WTC11 (cell line): ENCODE measurements at regions not wholly inside any gene's neighbourhood (a gene's known extent, or its start where the extent isn't known, plus 50 kb on each side); places are given as distances from the start of the nearest gene placed in this dataset.

Experiments used
- ATAC-seq: fragments of 200-7000 bp; cut with Tn5 transposase; 2 replicates; pipeline ENCODE4 v1.10.0; 2021; ENCODE audit warnings: mild to moderate bottlenecking, moderate library complexity
- CTCF ChIA-PET: fragments of 300-600 bp; sonication (Branson Sonifier 250); formaldehyde crosslinking; loops from one replicate; lab custom pipeline; 2021; ENCODE audit warnings: antibody characterized with exemption; lab: Charles Lee
- POLR2A ChIA-PET: fragments of 350-600 bp; sonication (Branson Sonifier 250); formaldehyde crosslinking; loops from one replicate; lab custom pipeline; 2021; ENCODE audit warnings: antibody characterized with exemption; lab: Charles Lee
- DNase-seq: peaks from one replicate; pipeline ENCODE4 v3.0.0; 2021; ENCODE audit warnings: low spot score
- H3K27ac Mint-ChIP-seq: 2 replicates; pipeline ENCODE4 v1.8.0; 2021; ENCODE audit warnings: mixed read lengths
- H3K27me3 Mint-ChIP-seq: 2 replicates; pipeline ENCODE4 v1.8.0; 2021; ENCODE audit warnings: low read depth, mild to moderate bottlenecking, moderate library complexity, mixed read lengths
- H3K36me3 Mint-ChIP-seq: 2 replicates; pipeline ENCODE4 v1.8.0; 2021; ENCODE audit warnings: mixed read lengths
- H3K4me1 Mint-ChIP-seq: 2 replicates; pipeline ENCODE4 v1.8.0; 2022; ENCODE audit warnings: mixed read lengths
- H3K4me3 Mint-ChIP-seq: 2 replicates; pipeline ENCODE4 v1.8.0; 2021; ENCODE audit warnings: mild to moderate bottlenecking, moderate library complexity, mixed read lengths
- H3K9me3 Mint-ChIP-seq: 2 replicates; pipeline ENCODE4 v1.8.0; 2021; ENCODE audit warnings: mixed read lengths
- ATF1 ChIP-seq: sonication (generic); formaldehyde crosslinking; IDR thresholded peaks from 2 replicates; pipeline ENCODE4 v1.8.1; 2023; ENCODE audit warnings: mild to moderate bottlenecking, moderate library complexity, missing genetic modification reagents
- CREB1 ChIP-seq: sonication (generic); formaldehyde crosslinking; IDR thresholded peaks from 2 replicates; pipeline ENCODE4 v1.8.0; 2023; ENCODE audit warnings: mild to moderate bottlenecking, missing genetic modification reagents
- FOXJ3 ChIP-seq: sonication (generic); formaldehyde crosslinking; IDR thresholded peaks from 2 replicates; pipeline ENCODE4 v1.9.0; 2021; ENCODE audit warnings: missing genetic modification reagents, mild to moderate bottlenecking, borderline replicate concordance
- FOXK1 ChIP-seq: sonication (generic); formaldehyde crosslinking; IDR thresholded peaks from 2 replicates; pipeline ENCODE4 v1.8.0; 2022; ENCODE audit warnings: mild to moderate bottlenecking, moderate library complexity, missing genetic modification reagents
- FOXP1 ChIP-seq: sonication (generic); formaldehyde crosslinking; IDR thresholded peaks from 2 replicates; pipeline ENCODE4 v1.8.0; 2022; ENCODE audit warnings: missing genetic modification reagents, mild to moderate bottlenecking, moderate library complexity, borderline replicate concordance
- GABPB1 ChIP-seq: sonication (generic); formaldehyde crosslinking; IDR thresholded peaks from 2 replicates; pipeline ENCODE4 v1.8.1; 2023; ENCODE audit warnings: mild to moderate bottlenecking, missing genetic modification reagents
- GTF2I ChIP-seq: fragments of 250-450 bp; sonication (Bioruptor Pico); conservative IDR thresholded peaks from 2 replicates; pipeline ENCODE4 v1.4.0; 2021; ENCODE audit warnings: mild to moderate bottlenecking
- JAZF1 ChIP-seq: fragments of 250-450 bp; sonication (Bioruptor Pico); IDR thresholded peaks from 2 replicates; pipeline ENCODE4 v1.9.0; 2021; ENCODE audit warnings: moderate library complexity, mild to moderate bottlenecking, inconsistent platforms
- JUN ChIP-seq: sonication (generic); formaldehyde crosslinking; IDR thresholded peaks from 2 replicates; pipeline ENCODE4 v1.8.0; 2023; ENCODE audit warnings: mild to moderate bottlenecking, missing genetic modification reagents
- MXD4 ChIP-seq: fragments of 250-450 bp; sonication (Bioruptor Pico); IDR thresholded peaks from 2 replicates; pipeline ENCODE4 v1.8.0; 2021; ENCODE audit warnings: mild to moderate bottlenecking, moderate library complexity, borderline replicate concordance
- MYBL2 ChIP-seq: sonication (generic); formaldehyde crosslinking; IDR thresholded peaks from 2 replicates; pipeline ENCODE4 v1.8.1; 2023; ENCODE audit warnings: mild to moderate bottlenecking, moderate library complexity, missing genetic modification reagents
- NR2C2 ChIP-seq: sonication (generic); formaldehyde crosslinking; IDR thresholded peaks from 2 replicates; pipeline ENCODE4 v1.8.0; 2022; ENCODE audit warnings: mild to moderate bottlenecking, missing genetic modification reagents
- RORB ChIP-seq: fragments of 250-450 bp; sonication (Bioruptor Pico); IDR thresholded peaks from 2 replicates; pipeline ENCODE4 v1.9.0; 2021; ENCODE audit warnings: mild to moderate bottlenecking
- SP1 ChIP-seq: sonication (generic); formaldehyde crosslinking; conservative IDR thresholded peaks from 2 replicates; pipeline ENCODE4 v1.8.1; 2022; ENCODE audit warnings: missing genetic modification reagents
- TCF7 ChIP-seq: sonication (generic); formaldehyde crosslinking; IDR thresholded peaks from 2 replicates; pipeline ENCODE4 v1.8.0; 2022; ENCODE audit warnings: mild to moderate bottlenecking, low read depth, missing genetic modification reagents, moderate library complexity
- ZNF416 ChIP-seq: fragments of 250-450 bp; sonication (Bioruptor Pico); IDR thresholded peaks from 2 replicates; pipeline ENCODE4 v1.9.0; 2021; ENCODE audit warnings: mild to moderate bottlenecking, inconsistent platforms
- TF ChIP-seq, protein P1 (sequence below): fragments of 250-450 bp; sonication (Bioruptor Pico); conservative IDR thresholded peaks from 2 replicates; pipeline ENCODE4 v1.9.0; 2021; ENCODE audit warnings: mild to moderate bottlenecking
- TF ChIP-seq, protein P2 (sequence below): sonication (generic); formaldehyde crosslinking; IDR thresholded peaks from 2 replicates; pipeline ENCODE4 v1.8.1; 2023; ENCODE audit warnings: mild to moderate bottlenecking, missing genetic modification reagents
- TF ChIP-seq, protein P3 (sequence below): sonication (generic); formaldehyde crosslinking; IDR thresholded peaks from 2 replicates; pipeline ENCODE4 v1.8.1; 2022; ENCODE audit warnings: missing genetic modification reagents, borderline replicate concordance
- TF ChIP-seq, protein P4 (sequence below): fragments of 250-450 bp; sonication (Bioruptor Pico); IDR thresholded peaks from 2 replicates; pipeline ENCODE4 v1.9.0; 2021; ENCODE audit warnings: mild to moderate bottlenecking
- TF ChIP-seq, protein P5 (sequence below): sonication (generic); formaldehyde crosslinking; IDR thresholded peaks from 2 replicates; pipeline ENCODE4 v1.8.0; 2022; ENCODE audit warnings: mild to moderate bottlenecking, missing genetic modification reagents
- TF ChIP-seq, protein P6 (sequence below): fragments of 200-600 bp; IDR thresholded peaks from 2 replicates; pipeline ENCODE4 v1.8.0; 2022; ENCODE audit warnings: antibody characterized with exemption
- TF ChIP-seq, protein P7 (sequence below): sonication (generic); formaldehyde crosslinking; IDR thresholded peaks from 2 replicates; pipeline ENCODE4 v1.8.1; 2023; ENCODE audit warnings: mild to moderate bottlenecking, moderate library complexity, missing genetic modification reagents

DNA sequence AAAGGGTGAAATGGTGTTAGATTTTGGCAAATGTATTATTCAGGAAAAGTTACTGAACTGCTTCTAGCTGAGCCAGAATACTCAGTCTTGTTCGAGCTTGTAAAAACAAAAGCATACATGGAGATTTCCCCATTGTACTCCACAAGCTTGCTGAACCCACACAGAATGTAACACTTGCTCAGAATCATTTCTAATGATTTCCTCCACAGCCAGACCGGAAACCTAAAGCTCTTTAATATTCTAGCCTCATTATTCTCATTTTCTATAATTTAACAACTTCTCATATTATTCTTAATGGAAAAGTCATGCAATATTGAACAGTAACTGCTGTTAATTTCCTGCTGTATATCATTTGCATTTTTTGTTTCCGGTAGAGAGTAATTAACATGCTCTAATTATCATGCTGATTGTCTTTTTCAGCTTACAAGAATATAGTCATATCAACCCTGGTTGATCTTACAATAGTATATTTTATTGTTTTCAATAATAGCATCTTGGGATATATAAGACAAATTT lies 1387.5 kb upstream of the EYS start:
- TF ChIP-seq ATF1 (CRISPR knock-in tag) (no peak), FOXJ3 (CRISPR knock-in tag) (no peak), GABPB1 (CRISPR knock-in tag) (no peak), FOXP1 (CRISPR knock-in tag) (no peak), SP1 (no peak), ZNF416 (CRISPR knock-in tag) (no peak)
- TF ChIP-seq, protein P1, sequence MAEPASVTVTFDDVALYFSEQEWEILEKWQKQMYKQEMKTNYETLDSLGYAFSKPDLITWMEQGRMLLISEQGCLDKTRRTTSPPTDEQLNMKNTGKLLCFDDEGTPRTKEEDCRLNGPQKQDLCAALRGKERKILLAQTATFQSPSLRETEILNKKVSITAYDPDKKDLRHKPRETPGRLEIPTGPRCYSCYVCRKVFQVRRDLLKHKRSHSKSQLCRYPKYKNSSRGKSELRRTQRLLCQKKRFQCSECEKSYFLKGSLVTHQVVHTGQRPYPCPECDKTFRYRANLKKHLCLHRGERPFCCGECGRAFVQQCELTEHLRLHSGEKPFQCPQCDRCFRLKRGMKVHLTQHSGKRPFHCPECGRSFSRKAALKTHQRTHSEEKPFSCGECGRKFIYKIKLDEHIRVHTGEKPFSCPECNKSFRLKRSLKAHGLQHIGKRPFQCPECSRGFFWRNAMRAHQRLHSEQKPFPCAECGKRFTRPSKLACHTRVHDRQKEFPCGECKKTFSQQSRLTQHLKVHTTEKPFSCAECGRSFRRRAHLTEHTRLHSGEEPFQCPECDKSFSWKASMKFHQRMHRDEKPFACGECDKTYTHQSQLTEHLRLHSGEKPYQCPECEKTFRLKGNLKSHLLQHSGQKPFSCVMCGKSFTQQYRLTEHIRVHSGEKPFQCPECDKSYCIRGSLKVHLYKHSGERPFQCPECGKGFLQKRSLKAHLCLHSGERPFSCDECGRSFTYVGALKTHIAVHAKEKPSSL (CRISPR knock-in tag): no peak
- DNase-seq: no peak
- peaks cover 49% of the 10 kb centered on the region for H3K9me3 Mint-ChIP-seq
- CTCF ChIA-PET: no interaction called here
- H3K4me3 Mint-ChIP-seq: no peak overlapping the region
- peaks cover 25% of the 10 kb centered on the region for H3K36me3 Mint-ChIP-seq
- ATAC-seq: no peak
- no peak overlapping the region for H3K27ac Mint-ChIP-seq
- H3K27me3 Mint-ChIP-seq: peaks cover 3% of the 10 kb centered on the region
- no peaks in the 10 kb centered on the region for H3K4me1 Mint-ChIP-seq
- POLR2A ChIA-PET: no interaction called here

DNA sequence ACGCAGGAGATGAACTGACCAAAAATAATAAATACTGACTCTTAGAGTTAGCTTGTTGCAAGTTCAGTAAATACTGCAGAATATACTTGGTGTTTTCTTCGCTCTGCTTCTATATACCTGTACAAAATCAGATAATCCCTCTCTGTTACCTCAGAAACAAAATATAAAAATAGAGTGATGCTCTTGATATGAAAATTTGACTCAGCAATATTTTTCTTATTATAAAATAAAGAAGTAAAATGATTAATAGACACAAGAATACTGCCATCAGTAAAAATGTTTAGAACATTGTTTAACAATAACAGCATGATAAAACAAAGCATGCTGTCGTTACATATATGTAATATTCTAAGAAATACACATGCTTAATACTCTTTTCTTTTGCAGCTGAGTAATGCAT lies 1366.9 kb upstream of the EYS start:
- Mint-ChIP-seq H3K9me3 (peaks cover 16% of the 10 kb centered on the region), H3K4me1 (no peaks in the 10 kb centered on the region), H3K27me3 (no peaks in the 10 kb centered on the region), H3K36me3 (peaks cover 12% of the 10 kb centered on the region), H3K4me3 (no peak overlapping the region), H3K27ac (no peak overlapping the region)
- no peak for ATAC-seq
- TF ChIP-seq, protein P2, sequence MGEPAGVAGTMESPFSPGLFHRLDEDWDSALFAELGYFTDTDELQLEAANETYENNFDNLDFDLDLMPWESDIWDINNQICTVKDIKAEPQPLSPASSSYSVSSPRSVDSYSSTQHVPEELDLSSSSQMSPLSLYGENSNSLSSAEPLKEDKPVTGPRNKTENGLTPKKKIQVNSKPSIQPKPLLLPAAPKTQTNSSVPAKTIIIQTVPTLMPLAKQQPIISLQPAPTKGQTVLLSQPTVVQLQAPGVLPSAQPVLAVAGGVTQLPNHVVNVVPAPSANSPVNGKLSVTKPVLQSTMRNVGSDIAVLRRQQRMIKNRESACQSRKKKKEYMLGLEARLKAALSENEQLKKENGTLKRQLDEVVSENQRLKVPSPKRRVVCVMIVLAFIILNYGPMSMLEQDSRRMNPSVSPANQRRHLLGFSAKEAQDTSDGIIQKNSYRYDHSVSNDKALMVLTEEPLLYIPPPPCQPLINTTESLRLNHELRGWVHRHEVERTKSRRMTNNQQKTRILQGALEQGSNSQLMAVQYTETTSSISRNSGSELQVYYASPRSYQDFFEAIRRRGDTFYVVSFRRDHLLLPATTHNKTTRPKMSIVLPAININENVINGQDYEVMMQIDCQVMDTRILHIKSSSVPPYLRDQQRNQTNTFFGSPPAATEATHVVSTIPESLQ (CRISPR knock-in tag): no peak
- no peak for TF ChIP-seq JAZF1 (CRISPR knock-in tag)
- TF ChIP-seq, protein P3, sequence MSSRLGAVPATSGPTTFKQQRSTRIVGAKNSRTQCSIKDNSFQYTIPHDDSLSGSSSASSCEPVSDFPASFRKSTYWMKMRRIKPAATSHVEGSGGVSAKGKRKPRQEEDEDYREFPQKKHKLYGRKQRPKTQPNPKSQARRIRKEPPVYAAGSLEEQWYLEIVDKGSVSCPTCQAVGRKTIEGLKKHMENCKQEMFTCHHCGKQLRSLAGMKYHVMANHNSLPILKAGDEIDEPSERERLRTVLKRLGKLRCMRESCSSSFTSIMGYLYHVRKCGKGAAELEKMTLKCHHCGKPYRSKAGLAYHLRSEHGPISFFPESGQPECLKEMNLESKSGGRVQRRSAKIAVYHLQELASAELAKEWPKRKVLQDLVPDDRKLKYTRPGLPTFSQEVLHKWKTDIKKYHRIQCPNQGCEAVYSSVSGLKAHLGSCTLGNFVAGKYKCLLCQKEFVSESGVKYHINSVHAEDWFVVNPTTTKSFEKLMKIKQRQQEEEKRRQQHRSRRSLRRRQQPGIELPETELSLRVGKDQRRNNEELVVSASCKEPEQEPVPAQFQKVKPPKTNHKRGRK (CRISPR knock-in tag): no peak
- TF ChIP-seq FOXK1 (CRISPR knock-in tag): no peak
- TF ChIP-seq RORB: no peak
- no peak for TF ChIP-seq FOXP1 (CRISPR knock-in tag)
- TF ChIP-seq GTF2I (CRISPR knock-in tag): no peak
- TF ChIP-seq NR2C2: no peak
- TF ChIP-seq, protein P4, sequence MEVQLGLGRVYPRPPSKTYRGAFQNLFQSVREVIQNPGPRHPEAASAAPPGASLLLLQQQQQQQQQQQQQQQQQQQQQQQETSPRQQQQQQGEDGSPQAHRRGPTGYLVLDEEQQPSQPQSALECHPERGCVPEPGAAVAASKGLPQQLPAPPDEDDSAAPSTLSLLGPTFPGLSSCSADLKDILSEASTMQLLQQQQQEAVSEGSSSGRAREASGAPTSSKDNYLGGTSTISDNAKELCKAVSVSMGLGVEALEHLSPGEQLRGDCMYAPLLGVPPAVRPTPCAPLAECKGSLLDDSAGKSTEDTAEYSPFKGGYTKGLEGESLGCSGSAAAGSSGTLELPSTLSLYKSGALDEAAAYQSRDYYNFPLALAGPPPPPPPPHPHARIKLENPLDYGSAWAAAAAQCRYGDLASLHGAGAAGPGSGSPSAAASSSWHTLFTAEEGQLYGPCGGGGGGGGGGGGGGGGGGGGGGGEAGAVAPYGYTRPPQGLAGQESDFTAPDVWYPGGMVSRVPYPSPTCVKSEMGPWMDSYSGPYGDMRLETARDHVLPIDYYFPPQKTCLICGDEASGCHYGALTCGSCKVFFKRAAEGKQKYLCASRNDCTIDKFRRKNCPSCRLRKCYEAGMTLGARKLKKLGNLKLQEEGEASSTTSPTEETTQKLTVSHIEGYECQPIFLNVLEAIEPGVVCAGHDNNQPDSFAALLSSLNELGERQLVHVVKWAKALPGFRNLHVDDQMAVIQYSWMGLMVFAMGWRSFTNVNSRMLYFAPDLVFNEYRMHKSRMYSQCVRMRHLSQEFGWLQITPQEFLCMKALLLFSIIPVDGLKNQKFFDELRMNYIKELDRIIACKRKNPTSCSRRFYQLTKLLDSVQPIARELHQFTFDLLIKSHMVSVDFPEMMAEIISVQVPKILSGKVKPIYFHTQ (CRISPR knock-in tag): no peak
- TF ChIP-seq FOXJ3 (CRISPR knock-in tag): no peak
- no peak for TF ChIP-seq ZNF416 (CRISPR knock-in tag)
- no peak for TF ChIP-seq TCF7 (CRISPR knock-in tag)
- TF ChIP-seq MYBL2 (CRISPR knock-in tag): no peak
- no peak for TF ChIP-seq CREB1 (CRISPR knock-in tag)
- no peak for TF ChIP-seq JUN (CRISPR knock-in tag)
- no peak for TF ChIP-seq GABPB1 (CRISPR knock-in tag)
- TF ChIP-seq, protein P5, sequence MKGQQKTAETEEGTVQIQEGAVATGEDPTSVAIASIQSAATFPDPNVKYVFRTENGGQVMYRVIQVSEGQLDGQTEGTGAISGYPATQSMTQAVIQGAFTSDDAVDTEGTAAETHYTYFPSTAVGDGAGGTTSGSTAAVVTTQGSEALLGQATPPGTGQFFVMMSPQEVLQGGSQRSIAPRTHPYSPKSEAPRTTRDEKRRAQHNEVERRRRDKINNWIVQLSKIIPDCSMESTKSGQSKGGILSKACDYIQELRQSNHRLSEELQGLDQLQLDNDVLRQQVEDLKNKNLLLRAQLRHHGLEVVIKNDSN (CRISPR knock-in tag): no peak
- TF ChIP-seq, protein P6, sequence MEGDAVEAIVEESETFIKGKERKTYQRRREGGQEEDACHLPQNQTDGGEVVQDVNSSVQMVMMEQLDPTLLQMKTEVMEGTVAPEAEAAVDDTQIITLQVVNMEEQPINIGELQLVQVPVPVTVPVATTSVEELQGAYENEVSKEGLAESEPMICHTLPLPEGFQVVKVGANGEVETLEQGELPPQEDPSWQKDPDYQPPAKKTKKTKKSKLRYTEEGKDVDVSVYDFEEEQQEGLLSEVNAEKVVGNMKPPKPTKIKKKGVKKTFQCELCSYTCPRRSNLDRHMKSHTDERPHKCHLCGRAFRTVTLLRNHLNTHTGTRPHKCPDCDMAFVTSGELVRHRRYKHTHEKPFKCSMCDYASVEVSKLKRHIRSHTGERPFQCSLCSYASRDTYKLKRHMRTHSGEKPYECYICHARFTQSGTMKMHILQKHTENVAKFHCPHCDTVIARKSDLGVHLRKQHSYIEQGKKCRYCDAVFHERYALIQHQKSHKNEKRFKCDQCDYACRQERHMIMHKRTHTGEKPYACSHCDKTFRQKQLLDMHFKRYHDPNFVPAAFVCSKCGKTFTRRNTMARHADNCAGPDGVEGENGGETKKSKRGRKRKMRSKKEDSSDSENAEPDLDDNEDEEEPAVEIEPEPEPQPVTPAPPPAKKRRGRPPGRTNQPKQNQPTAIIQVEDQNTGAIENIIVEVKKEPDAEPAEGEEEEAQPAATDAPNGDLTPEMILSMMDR: no peak
- no peak for TF ChIP-seq MXD4 (CRISPR knock-in tag)
- TF ChIP-seq, protein P7, sequence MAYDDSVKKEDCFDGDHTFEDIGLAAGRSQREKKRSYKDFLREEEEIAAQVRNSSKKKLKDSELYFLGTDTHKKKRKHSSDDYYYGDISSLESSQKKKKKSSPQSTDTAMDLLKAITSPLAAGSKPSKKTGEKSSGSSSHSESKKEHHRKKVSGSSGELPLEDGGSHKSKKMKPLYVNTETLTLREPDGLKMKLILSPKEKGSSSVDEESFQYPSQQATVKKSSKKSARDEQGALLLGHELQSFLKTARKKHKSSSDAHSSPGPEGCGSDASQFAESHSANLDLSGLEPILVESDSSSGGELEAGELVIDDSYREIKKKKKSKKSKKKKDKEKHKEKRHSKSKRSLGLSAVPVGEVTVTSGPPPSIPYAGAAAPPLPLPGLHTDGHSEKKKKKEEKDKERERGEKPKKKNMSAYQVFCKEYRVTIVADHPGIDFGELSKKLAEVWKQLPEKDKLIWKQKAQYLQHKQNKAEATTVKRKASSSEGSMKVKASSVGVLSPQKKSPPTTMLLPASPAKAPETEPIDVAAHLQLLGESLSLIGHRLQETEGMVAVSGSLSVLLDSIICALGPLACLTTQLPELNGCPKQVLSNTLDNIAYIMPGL (CRISPR knock-in tag): no peak
- ChIA-PET CTCF (no interaction called here), POLR2A (no interaction called here)
- no peak for DNase-seq
